Suprapubic skin (tissue), 4 donors: ENCODE measurements at regions not wholly inside any gene's neighbourhood (a gene's known extent, or its start where the extent isn't known, plus 50 kb on each side); places are given as distances from the start of the nearest gene placed in this dataset.

Experiments
- POLR2A ChIP-seq, 2 donors: fragments of 450-650 bp; IDR thresholded peaks; one replicate each; pipeline ENCODE4 v1.6.1; 2017; ENCODE audit warnings: antibody characterized with exemption in 2 of 2, mild to moderate bottlenecking in 2 of 2, moderate library complexity in 2 of 2
- POLR2AphosphoS5 ChIP-seq, 3 donors: sonication (generic); formaldehyde crosslinking; IDR thresholded peaks; one replicate each; pipeline ENCODE4 v1.6.1; 2017; ENCODE audit warnings: antibody characterized with exemption in 3 of 3

- TF ChIP-seq POLR2A (IDR thresholded peaks at IDR 0.05) (no peak), POLR2AphosphoS5 (IDR thresholded peaks at IDR 0.05) (no peak)
Measured at GRCh38 chr1:90854397-90854924, 137.4 kb upstream of the BARHL2 start.
